ENCODE measurements at regions not wholly inside any gene's neighbourhood (a gene's known extent, or its start where the extent isn't known, plus 50 kb on each side); places are given as distances from the start of the nearest gene placed in this dataset.

DNA sequence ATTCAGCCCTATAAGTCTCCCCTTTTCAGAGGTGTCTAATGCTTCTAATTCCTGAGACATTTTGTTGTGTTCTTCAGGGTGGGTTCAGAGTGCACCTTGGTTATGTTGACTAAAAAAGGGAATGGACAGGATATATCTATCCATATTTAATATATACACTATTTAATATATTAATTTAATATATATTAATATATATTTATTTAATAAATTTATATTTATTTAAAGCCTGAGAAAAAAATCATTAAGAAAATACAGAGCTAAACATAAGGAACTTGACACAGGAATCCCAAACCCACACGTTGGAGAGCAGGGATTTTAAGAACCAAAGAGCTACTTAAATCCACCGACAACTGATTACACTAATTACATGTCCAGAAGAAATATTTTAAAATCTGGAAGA is 674.2 kb upstream of the KIRREL3 start:
- TF ChIP-seq MAFK (IDR thresholded peaks at IDR 0.05; ENCODE audit: low read depth, low read length) = no peak
- TF ChIP-seq, protein P1, sequence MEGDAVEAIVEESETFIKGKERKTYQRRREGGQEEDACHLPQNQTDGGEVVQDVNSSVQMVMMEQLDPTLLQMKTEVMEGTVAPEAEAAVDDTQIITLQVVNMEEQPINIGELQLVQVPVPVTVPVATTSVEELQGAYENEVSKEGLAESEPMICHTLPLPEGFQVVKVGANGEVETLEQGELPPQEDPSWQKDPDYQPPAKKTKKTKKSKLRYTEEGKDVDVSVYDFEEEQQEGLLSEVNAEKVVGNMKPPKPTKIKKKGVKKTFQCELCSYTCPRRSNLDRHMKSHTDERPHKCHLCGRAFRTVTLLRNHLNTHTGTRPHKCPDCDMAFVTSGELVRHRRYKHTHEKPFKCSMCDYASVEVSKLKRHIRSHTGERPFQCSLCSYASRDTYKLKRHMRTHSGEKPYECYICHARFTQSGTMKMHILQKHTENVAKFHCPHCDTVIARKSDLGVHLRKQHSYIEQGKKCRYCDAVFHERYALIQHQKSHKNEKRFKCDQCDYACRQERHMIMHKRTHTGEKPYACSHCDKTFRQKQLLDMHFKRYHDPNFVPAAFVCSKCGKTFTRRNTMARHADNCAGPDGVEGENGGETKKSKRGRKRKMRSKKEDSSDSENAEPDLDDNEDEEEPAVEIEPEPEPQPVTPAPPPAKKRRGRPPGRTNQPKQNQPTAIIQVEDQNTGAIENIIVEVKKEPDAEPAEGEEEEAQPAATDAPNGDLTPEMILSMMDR (conservative IDR thresholded peaks at IDR 0.05; ENCODE audit: low read depth, low read length) = no peak
- TF ChIP-seq CHD1 (IDR thresholded peaks at IDR 0.05; ENCODE audit: low read depth, low read length) = no peak
